ENCODE measurements at regions not wholly inside any gene's neighbourhood (a gene's known extent, or its start where the extent isn't known, plus 50 kb on each side); places are given as distances from the start of the nearest gene placed in this dataset.

DNA sequence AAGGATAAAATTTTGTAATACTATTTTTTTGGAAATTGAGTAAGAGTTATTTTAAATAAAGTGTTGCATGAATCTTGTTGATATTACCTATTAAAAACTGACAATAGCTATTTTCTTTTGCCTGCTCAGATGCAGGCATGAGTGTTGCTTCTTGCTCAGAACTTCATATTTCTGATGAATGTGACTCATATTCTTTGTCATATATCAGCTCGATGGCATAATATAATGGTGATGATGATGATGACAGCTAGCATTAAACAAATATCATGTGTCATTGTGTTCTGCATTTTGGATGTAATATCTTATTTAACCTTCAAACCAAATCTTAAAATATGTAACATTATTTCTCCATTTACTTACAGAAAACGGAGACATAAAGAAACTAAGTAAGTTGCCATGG lies 605.5 kb upstream of the FOXG1 start:
- TF ChIP-seq TEAD4 (IDR thresholded peaks at IDR 0.05), result no peak
- TF ChIP-seq EGR1 (IDR thresholded peaks at IDR 0.05), result no peak
- TF ChIP-seq EP300 (IDR thresholded peaks at IDR 0.05; ENCODE audit: borderline replicate concordance), result no peak
- TF ChIP-seq YY1 (IDR thresholded peaks at IDR 0.05; ENCODE audit: low read depth), result no peak
- TF ChIP-seq, protein P1, sequence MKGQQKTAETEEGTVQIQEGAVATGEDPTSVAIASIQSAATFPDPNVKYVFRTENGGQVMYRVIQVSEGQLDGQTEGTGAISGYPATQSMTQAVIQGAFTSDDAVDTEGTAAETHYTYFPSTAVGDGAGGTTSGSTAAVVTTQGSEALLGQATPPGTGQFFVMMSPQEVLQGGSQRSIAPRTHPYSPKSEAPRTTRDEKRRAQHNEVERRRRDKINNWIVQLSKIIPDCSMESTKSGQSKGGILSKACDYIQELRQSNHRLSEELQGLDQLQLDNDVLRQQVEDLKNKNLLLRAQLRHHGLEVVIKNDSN (IDR thresholded peaks at IDR 0.05), result no peak
